ENCODE measurements at regions not wholly inside any gene's neighbourhood (a gene's known extent, or its start where the extent isn't known, plus 50 kb on each side); places are given as distances from the start of the nearest gene placed in this dataset.
"Not testable (repeated sequence)": the region's sequence is repeated elsewhere in the genome, so short reads cannot be mapped to it uniquely, and the experiment has no call there.

DNA sequence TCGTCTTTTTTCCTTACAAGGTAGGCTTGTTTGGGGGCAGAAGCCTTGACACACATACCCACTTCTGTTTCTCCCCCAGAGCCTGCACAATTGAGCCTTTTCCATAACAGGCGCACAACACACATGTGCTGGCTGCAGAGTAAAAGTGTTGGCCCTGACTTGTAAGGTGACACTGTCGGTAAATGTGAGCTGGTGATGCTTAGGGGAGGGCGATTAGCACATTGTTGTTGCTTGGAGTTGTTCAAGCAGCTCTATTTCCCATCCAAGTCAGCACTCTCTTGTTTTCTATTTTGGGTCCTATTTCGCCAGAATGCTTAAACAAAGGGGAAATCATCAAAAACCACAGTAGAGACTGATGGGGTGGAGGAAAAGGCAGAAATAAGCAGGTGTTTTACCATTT is 51.9 kb upstream of the PTPRJ start:
- DNase-seq (ENCODE audit: low read depth in 3 of 3) = no peak

DNA sequence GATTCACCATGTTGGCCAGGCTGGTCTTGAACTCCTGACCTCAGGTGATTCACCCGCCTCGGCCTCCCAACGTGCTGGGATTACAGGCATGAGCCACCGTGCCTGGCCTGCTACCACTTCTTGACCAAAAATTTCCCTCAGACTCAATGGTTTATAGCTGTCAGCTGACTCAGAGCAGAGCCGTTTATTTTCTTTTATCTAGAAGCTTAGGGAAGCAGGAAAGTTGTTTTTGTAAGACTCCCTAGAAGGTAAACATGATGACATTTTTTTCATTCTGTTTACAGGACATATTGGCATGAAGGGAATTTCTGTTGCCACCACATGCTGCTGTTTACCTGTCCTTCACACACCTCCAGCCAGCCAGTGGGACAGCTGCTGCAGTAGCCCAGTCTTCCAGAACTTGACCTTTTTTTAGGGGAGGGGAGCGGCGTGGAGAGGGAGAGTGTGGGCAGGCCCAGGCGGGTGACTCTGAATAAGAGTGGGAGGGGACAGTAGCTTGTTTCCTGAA is 56.1 kb upstream of the PTPRJ start:
- peak in 1 of 3 experiments; percentile 19 for DNase-seq (ENCODE audit: low read depth in 3 of 3)

DNA sequence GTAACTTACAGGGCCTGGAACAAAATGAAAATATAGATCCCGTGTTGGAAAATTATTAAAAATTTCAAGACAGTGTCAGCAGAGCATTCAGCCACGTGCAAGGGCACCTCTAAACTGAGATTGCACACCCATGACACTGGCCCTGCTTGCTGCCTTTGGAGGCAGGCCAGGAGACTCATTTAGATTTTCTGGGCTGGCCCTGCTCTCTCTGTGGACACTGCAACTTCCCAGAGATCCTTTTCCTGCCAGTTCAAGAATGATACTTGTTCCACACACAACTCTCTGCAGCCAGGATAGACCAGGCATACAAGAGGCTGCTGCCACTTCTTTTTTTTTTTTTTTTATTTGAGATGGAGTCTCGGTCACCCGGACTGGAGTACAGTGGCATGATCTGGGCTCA is 56.7 kb upstream of the PTPRJ start:
- no peak for DNase-seq (ENCODE audit: low read depth in 3 of 3)

DNA sequence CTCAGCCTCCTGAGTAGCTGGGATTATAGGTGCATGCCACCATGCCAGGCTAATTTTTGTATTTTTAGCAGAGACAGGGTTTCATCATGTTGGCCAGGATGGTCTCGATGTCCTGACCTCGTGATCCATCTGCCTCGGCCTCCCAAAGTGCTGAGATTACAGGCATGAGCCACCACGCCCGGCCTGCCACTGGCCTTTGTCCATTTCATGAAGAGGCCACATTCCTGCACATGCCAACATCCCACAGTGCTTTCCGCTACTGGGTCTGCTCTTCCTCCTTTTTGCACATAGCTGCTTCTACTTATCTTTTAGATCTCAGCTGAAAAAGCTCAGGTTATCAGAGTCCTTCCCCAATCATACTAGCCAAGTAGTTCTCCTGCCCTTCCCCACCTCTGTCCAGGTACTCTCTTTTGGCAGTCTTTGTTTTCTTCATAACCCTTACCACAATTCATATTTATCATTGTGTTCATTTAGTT is 59.2 kb upstream of the PTPRJ start:
- DNase-seq (ENCODE audit: low read depth in 3 of 3) = not testable (repeated sequence)

DNA sequence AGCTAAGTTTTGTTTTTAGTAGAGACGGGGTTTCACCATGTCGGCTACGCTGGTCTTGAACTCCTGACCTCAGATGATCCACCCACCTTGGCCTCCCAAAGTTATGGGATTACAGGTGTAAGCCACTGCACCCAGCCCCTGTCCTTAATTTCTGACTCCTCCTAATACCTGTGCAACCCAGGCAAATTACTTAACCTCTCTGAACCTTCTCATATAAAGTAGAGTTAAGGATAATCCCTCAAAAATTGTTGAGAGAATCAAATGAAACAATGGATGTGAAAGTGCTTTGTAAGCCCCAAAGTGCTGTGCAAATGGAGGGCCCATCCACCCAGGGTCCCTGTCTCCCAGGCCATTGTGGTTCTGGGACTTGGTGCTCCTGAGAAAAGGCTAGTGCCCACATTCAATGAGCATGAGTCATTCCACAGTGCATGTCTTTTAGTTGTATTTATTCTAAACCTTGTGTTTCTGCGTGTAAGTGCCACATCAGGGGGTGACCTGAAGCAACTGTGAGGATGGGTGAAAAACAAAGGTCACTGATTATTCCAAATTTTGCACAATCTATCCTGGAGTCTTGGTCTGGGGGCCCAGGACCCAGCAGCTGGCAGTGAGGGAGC is 61.4 kb upstream of the PTPRJ start:
- DNase-seq (ENCODE audit: low read depth in 3 of 3) = no peak

DNA sequence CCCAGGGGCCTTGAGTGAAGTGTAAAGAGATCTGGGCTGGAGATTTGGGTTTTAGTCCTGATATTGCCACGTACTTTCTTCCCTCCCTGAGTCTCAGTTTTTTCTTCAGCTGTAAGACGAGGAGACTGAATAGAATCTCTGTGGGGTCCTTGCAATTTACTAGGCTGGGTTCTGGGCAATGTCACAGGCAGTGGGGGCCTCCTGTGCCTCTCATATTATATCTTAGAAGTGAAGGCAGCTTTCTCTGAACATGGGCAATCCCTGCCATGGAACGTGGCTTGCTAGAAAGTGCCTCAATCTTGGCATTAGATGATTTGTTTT is 62.0 kb upstream of the PTPRJ start:
- DNase-seq (ENCODE audit: low read depth in 3 of 3) = no peak

DNA sequence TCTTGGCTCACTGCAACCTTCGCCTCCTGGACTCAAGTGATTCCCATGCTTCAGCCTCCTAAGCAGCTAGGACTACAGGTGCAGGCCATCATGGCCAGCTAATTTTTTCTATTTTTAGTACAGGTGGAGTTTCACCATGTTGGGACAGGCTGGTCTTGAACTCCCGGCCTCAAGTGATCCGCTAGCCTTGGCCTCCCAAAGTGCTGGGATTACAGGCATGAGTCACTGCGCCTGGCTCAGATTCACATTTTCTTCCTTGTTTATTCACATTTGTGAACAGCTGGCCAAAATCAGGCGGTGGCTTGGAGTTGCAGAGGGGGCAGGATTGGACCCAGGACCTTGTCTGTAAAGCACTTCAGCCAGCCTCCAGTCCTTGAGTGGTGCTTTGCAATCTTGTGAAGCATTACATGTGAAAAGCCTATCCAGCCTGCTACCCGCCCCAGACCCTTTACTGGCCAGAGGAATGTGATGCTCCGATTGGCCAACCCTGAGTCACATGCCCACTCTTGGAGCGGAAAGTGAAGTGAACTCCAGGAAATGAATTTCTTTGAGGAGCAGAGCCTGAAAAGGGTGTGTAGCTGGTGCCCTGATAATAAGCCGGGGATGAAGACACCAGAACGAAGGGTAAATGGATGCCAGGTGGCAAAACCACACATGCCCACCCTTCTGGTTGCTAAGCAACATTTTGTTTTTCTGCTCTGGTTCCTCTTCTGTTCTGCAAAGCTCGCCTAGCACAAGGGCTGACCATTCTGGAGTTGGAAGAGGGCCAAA is 62.6 kb upstream of the PTPRJ start:
- no peak for DNase-seq (ENCODE audit: low read depth in 3 of 3)

DNA sequence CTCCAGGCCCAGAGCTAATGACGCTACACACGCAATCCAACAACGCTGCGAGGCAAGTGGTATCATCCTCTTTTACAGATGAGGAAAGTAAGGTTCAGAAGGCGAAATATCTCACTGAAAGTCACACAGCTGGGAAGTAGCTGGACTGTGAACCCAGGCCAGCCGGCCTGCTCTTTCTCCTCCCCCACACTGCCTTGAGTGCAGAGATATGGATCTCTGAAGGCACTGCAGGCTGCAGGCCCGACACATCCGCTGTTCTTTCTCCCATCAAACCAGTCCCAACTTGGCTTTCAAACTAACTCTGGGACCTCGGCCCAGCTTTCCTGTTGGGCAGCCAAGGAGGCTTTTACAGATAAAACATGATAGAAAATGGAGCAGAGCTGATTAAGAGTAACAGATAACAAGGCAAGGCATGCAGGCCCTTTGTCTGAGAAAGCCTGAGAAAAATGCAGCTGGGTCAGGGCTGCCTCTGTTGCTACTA is 64.0 kb upstream of the PTPRJ start:
- DNase-seq (ENCODE audit: low read depth in 3 of 3) = no peak

DNA sequence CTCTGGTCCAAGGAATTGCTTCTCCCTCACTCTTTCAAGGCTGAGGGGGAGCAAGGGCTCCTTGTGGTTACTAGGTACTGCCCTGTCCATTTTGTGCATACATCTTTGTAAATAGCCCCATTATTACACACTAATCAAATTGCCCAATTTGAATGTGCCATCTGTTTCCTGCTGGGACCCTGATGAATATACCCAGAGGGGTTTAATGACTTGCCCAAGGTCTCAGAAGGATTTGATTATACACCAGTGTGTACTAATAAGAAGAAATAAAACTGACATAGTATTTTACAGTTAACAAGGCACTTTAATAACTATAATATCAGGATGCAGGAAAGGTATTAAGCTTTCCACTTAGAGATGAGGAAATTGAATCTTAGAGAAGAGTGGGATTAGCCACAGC is 64.6 kb upstream of the PTPRJ start:
- DNase-seq (ENCODE audit: low read depth in 3 of 3) = no peak

DNA sequence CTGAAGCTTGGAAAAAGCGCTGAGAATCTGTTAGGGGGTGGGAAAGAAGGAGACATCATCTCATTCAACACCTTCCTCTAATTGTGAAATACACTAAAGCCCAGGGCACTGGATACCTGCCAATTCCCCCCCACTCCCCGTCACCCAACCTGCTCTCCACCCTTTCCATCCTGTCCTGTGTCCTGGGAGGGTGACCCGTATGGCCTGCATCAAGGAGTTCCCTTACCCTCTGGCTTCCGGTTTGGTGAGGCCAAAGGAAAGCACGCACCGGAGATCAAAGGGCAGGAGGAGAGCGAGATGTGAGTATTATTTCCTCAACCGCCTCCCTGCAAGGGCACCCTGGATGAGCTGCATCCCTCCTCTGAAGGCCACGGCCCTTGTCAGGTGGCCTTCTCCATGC is 65.0 kb upstream of the PTPRJ start:
- DNase-seq (ENCODE audit: low read depth in 3 of 3) = no peak

DNA sequence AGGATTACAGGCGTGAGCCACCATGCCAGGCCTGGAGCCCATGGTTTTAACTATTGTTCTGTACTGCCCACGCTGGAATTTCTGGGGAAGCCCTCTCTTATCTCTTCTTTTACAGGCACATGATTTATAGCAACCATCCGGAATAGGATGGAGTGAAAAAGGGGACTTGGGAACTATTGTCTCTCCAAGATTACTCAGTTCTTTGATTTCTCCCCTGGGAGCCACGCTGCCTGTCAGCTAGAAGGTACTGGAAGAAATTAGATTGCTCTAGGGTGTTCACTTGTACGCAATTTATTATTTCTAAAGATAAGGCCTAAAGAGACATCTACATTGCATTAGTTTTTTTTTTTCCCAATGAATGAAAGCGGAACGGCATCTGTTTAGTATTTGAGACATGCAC is 65.6 kb upstream of the PTPRJ start:
- no peak for DNase-seq (ENCODE audit: low read depth in 3 of 3)

DNA sequence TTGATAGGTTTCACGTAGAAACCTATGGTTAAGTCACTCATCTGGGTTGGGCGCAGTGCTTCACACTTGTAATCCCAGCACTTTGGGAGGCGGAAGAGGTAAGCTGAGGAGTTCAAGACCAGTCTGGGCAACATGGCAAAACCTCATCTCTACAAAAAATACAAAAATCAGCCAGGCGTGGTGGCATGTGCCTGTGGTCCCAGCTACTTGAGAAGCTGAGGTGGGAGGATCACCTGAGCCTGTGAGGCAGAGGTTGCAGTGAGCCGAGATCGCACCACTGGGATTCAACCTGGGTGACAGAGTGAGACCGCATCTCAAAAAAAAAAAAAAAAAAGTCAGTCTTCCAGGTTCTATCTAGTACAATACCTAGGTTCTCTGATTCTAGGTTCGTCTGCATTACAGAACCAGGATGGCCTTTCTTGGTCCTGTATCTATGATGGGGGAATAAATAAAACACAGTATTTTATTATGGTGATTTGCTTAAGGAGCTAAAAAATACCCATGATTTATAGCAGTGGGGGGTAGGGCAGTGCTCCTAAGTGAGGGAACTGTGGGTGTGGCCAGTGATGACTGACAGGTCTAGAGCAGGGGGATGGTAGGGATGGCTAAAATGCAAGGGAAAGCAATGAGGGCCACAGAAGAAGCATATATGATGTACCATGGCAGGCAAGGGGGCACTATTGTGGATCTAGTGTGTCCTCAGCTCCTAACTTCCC is 65.5 kb upstream of the NUP160 start:
- no peak for DNase-seq (ENCODE audit: low read depth in 3 of 3)

DNA sequence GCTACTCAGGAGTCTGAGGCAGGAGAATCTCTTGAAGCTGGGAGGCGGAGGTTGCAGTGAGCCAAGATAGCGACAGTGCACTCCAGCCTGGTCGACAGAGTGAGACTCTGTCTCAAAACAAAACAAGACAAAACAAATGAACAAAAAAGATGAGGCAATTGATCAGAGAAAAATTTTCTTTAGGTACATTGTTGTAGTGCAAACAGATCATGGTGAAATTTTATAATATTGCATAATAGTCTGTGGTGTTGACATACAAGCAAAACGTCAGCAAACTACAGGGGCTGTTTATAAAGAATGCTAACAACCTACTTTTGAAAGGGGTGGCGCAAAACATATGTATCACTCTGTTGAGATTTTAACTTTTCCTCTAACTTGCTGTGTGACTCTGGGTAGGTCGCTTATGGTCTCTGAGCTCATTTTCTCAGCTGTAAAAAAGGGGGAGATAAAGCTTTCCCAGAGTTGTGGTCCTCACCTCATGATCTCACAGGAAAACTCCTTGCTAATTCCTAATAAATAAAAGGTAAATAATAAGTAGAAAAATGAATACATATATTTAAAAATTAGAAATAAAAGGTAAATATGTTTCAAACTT is 64.8 kb upstream of the NUP160 start:
- no peak for DNase-seq (ENCODE audit: low read depth in 3 of 3)

DNA sequence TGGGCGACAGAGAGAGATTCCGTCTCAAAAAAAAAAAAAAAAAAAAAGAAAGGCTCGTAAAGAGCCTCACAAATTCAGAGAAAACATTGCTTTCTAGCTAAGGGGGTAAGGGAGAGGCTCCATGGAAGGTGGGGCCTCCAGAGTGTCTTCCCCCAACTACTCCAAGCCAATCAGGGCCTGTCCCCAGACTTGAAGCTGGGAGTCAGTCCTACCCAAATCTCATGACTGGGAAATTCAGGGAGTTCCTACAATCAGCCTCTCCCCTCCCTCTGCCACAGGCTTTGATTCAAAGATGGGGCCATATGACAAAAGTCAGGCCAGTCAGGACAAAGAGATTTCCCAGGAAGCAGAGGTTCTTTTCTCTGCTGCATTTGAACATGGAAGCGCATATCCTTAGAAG is 63.0 kb upstream of the NUP160 start:
- no peak for DNase-seq (ENCODE audit: low read depth in 3 of 3)

DNA sequence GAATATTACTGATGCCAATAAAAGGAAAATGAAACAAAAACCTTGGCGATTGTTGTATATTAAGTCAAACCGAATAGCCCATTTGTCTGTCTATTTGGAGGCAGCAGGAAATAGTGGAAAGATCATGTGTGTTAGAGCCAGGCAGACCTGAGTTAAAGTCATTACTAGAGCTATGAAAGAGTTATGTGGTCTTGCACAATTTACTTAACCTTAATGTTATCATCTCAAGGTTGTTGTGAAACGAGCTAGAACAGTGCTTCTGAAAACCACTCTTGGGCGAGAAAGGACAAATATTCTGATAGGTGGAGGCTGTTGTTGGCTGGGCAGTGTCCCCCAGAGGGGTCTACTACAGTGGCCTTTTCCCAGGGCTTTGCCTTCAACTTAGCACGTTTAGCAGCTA is 60.0 kb upstream of the NUP160 start:
- no peak for DNase-seq (ENCODE audit: low read depth in 3 of 3)

DNA sequence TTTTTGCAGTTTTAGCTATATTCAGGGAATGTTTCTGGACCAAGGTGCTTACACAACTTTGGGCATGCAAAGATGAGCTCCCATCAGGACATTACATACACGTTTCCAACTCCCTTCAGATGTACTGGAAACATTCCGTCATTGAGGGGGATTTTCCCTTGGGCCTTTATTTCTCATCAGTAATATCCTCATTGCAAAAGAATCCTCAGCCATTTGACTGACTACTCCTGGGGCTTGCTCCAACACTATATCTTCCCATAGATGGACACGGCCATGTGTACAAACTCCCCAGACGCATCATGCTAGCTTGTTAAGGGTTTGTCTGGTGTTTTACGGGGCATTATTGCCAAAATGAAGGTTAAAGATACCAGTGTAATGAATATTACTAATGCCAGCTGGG is 59.3 kb upstream of the NUP160 start:
- DNase-seq (ENCODE audit: low read depth in 3 of 3) = no peak

DNA sequence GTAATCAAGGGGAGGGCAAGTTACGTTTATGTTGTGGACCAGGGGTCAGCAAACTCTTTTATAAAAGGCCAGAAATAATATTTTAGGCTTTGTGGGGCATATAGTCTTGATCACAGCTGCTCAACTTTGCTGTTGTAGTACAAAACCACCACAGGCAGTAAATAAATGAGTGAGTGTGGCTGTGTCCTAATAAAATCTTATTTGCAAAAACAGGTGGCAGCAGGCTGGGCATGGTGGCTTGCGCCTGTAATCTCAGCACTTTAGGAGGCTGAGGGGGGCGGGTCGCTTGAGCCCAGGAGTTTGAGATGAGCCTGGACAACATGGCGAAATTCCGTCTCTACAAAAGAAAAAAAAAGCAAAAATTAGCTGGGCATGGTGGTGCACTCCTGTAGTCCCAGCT is 57.9 kb upstream of the NUP160 start:
- DNase-seq (ENCODE audit: low read depth in 3 of 3) = no peak

DNA sequence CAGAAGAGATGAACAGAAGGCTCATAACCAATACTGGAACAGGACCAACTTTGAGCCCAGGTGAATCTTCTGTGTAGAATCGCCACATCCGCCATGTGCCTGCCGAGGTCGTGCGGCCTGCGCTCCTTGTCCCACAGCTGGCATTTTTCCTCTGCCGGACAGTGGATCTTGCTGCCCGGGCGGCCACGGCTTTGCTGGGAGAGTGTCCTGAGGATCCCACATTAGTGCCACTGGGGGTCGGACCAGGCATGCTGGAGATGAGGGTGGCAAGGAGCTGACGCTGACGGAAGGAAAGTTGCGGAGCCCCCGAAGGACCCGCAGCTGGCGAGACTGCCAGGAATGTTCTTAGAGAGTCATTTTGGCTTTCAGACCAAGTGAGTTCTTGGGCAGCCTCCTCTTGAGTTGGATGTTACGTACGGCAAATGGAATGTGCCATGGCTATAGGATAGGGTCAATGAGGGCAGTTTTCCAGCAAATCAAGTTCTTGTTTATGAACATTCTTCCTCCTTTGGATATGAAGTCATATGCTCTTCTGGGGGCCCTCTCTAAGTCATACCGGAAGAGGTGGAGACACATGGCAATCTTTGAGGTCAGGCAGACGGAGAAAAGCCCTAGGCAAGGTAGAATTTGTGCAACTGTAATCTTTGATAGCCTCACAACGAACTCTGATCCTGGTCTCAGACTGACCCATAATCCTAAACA is 57.4 kb upstream of the NUP160 start:
- DNase-seq (ENCODE audit: low read depth in 3 of 3) = no peak

DNA sequence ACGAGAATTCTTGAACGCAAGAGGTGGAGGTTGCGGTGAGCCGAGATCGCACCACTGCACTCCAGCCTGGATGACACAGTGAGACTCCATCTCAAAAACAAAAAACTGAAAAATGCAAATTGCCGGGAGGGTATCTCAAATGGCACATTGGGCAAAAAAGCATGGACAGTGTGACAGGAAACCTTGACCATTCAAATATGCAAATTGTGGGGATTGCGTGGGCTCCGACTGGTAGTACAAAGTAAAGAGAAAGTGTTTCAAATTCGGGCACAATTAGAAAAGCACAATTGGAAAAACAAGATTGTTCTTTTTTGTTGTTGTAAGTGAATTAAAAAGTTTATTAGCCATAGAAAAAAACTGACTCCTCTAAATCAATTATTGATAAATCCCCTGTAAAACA is 56.7 kb upstream of the NUP160 start:
- DNase-seq (ENCODE audit: low read depth in 3 of 3) = no peak

DNA sequence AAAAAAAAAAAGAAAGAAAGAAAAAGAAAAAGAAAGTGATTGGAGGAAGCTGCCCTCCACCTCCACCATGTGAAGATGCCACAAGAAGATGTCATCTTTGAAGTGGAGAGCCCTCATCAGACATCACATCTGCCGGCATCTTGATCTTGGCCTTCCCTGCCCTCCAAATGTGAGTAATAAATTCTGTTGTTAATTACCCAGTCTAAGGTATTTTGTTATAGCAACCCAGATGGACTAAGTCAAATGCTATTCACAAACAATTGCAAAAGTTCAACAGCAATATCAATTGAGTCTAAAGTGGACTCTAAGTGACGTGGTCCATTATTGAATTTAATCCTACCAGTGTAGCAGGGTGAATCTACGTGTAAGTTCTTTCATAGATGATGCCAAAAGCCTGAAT is 55.9 kb upstream of the NUP160 start:
- DNase-seq (ENCODE audit: low read depth in 3 of 3) = no peak

DNA sequence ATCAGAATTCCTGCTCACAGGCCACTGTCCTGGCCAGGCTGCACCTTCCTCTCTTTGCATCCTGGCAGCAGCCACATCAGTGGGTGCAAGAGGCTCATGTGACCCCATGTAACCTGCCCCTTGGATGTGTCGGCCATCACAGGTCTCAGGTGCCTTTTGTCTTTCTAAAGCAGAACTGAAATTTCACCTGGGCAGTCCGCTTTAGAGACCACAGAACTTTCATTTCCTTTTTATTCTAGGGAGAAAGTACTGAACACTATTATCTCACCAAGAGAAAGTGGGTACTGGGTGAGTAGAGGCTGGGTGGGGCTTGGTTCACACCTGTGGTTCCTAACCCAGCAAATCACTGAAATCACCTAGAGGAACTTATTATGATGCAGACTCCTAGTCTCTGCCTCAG is 51.7 kb upstream of the NUP160 start:
- no peak for DNase-seq (ENCODE audit: low read depth in 3 of 3)
